ENCODE measurements at regions not wholly inside any gene's neighbourhood (a gene's known extent, or its start where the extent isn't known, plus 50 kb on each side); places are given as distances from the start of the nearest gene placed in this dataset.

DNA sequence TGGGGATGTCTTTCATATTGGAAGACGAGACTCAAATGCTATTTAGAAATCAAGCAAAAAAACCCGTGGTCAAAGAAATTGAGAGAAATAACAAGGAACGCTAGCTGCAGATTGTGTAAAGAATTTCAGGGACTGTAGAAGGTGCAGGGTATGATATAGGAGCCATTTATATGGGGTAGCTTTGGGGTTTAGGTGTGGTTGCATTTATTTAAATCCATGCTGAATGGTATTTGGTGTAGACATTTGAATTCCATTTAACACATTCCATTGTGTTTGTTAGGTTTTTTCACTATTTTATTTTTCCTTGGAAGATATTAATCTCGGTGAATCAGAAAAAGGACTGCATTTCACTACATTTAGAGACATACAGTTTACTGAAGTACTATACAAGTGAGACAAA, 341.0 kb upstream of the GALNTL6 start:
- Histone ChIP-seq H4K20me1 (ENCODE audit: control insufficient read depth, extremely low read depth, insufficient read depth, low read length) (no peaks in the 10 kb centered on the region), H3K27ac (ENCODE audit: control insufficient read depth, insufficient read depth, low read length) (no peak overlapping the region), H3K79me2 (ENCODE audit: control insufficient read depth, insufficient read depth, low read length) (no peaks in the 10 kb centered on the region), H3K27me3 (ENCODE audit: control insufficient read depth, extremely low read depth, insufficient read depth, low read length) (no peaks in the 10 kb centered on the region), H3K4me2 (ENCODE audit: control insufficient read depth, extremely low read depth, insufficient read depth, low read depth, low read length) (no peak overlapping the region), H3K9ac (ENCODE audit: control insufficient read depth, extremely low read depth, insufficient read depth, low read length) (no peak overlapping the region), H3K36me3 (ENCODE audit: control insufficient read depth in 2 of 2, extremely low read depth in 1 of 2, insufficient read depth in 2 of 2, low read length in 2 of 2) (no peaks in the 10 kb centered on the region), H3K9me1 (ENCODE audit: control insufficient read depth, extremely low read depth, insufficient read depth, low read length) (no peaks in the 10 kb centered on the region), H3K4me1 (ENCODE audit: control insufficient read depth, extremely low read depth, insufficient read depth, low read length) (no peaks in the 10 kb centered on the region), H3K4me3 (ENCODE audit: control insufficient read depth in 2 of 3, extremely low read depth in 1 of 3, insufficient read depth in 2 of 3, low read depth in 1 of 3, low read length in 3 of 3) (no peak overlapping the region), H2AFZ (ENCODE audit: control insufficient read depth, low read length) (no peak overlapping the region), H3K9me3 (ENCODE audit: control insufficient read depth, low read depth, low read length) (no peaks in the 10 kb centered on the region)
- TF ChIP-seq EZH2 (IDR thresholded peaks at IDR 0.05; ENCODE audit: low read length) (no peak), CTCF (optimal IDR thresholded peaks at IDR 0.05 in 1 of 3, IDR thresholded peaks at IDR 0.05 in 1 of 3, conservative IDR thresholded peaks at IDR 0.05 in 1 of 3; ENCODE audit: extremely low read depth in 1 of 3, insufficient read depth in 2 of 3, low read length in 3 of 3) (no peak)
- DNase-seq (ENCODE audit: low read depth, low spot score) (no peak), FAIRE-seq (no peak)
- dilution Hi-C loops (cut with MboI; ENCODE audit: extremely low pct_ligation_motif_present, low sequenced_read_pairs) = no loop called here

DNA sequence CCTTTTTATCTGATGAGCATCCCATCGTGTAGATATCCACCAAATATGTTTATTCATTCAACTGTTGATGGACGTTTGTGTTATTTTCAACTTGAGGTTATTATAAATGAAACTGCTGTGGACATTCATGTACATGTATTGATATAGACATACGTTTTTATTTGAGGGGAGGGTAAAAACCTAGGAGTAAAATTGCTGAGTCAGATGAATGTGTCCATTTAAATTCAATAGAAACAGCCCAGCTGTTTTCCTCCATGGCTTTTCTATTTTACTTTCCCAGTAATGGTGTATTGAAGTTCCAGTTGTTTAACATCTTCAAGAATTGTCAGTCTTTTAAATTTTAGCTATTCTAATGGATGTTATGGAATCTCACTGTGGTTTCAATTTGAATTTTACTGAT, 348.7 kb upstream of the GALNTL6 start:
- no peaks in the 10 kb centered on the region for H3K4me1 ChIP-seq (ENCODE audit: control insufficient read depth, extremely low read depth, insufficient read depth, low read length)
- no peaks in the 10 kb centered on the region for H3K36me3 ChIP-seq (ENCODE audit: control insufficient read depth in 2 of 2, extremely low read depth in 1 of 2, insufficient read depth in 2 of 2, low read length in 2 of 2)
- H4K20me1 ChIP-seq (ENCODE audit: control insufficient read depth, extremely low read depth, insufficient read depth, low read length) = no peaks in the 10 kb centered on the region
- dilution Hi-C loops (cut with MboI; ENCODE audit: extremely low pct_ligation_motif_present, low sequenced_read_pairs) = no loop called here
- H3K4me2 ChIP-seq (ENCODE audit: control insufficient read depth, extremely low read depth, insufficient read depth, low read depth, low read length) = no peak overlapping the region
- no peak for TF ChIP-seq CTCF (optimal IDR thresholded peaks at IDR 0.05 in 1 of 3, IDR thresholded peaks at IDR 0.05 in 1 of 3, conservative IDR thresholded peaks at IDR 0.05 in 1 of 3; ENCODE audit: extremely low read depth in 1 of 3, insufficient read depth in 2 of 3, low read length in 3 of 3)
- TF ChIP-seq EZH2 (IDR thresholded peaks at IDR 0.05; ENCODE audit: low read length) = no peak
- FAIRE-seq (no peak), DNase-seq (ENCODE audit: low read depth, low spot score) (no peak)
- H3K27me3 ChIP-seq (ENCODE audit: control insufficient read depth, extremely low read depth, insufficient read depth, low read length) = no peaks in the 10 kb centered on the region
- no peaks in the 10 kb centered on the region for H3K9me3 ChIP-seq (ENCODE audit: control insufficient read depth, low read depth, low read length)
- H3K9ac ChIP-seq (ENCODE audit: control insufficient read depth, extremely low read depth, insufficient read depth, low read length) = no peak overlapping the region
- no peaks in the 10 kb centered on the region for H3K9me1 ChIP-seq (ENCODE audit: control insufficient read depth, extremely low read depth, insufficient read depth, low read length)
- no peak overlapping the region for H3K4me3 ChIP-seq (ENCODE audit: control insufficient read depth in 2 of 3, extremely low read depth in 1 of 3, insufficient read depth in 2 of 3, low read depth in 1 of 3, low read length in 3 of 3)
- H3K27ac ChIP-seq (ENCODE audit: control insufficient read depth, insufficient read depth, low read length) = no peak overlapping the region
- no peak overlapping the region for H2AFZ ChIP-seq (ENCODE audit: control insufficient read depth, low read length)
- no peaks in the 10 kb centered on the region for H3K79me2 ChIP-seq (ENCODE audit: control insufficient read depth, insufficient read depth, low read length)
